PC-3 (cell line): ENCODE measurements at regions not wholly inside any gene's neighbourhood (a gene's known extent, or its start where the extent isn't known, plus 50 kb on each side); places are given as distances from the start of the nearest gene placed in this dataset.

Experiments
- CTCF ChIP-seq: fragments of 300-600 bp; sonication (generic); conservative IDR thresholded peaks from 2 replicates; pipeline ENCODE4 v1.5.1; 2017; ENCODE audit warnings: antibody characterized with exemption, low read depth, mild to moderate bottlenecking, low read length
- EZH2 ChIP-seq: fragments of 300-600 bp; sonication (generic); IDR thresholded peaks from one replicate; pipeline ENCODE4 v1.6.1; 2017; ENCODE audit warnings: antibody characterized with exemption, mild to moderate bottlenecking, low read length; ENCODE audit not compliant: unreplicated experiment
- EZH2phosphoT487 ChIP-seq: fragments of 300-600 bp; sonication (generic); IDR thresholded peaks from 2 replicates; pipeline ENCODE4 v1.6.1; 2018; ENCODE audit warnings: mild to moderate bottlenecking, antibody characterized with exemption, low read length, borderline replicate concordance

GRCh38 chr2:238963161-238963970 lies 115.5 kb downstream of the TWIST2 start:
- TF ChIP-seq CTCF (no peak), EZH2 (no peak), EZH2phosphoT487 (no peak)
